HEK293 (cell line): ENCODE measurements at regions not wholly inside any gene's neighbourhood (a gene's known extent, or its start where the extent isn't known, plus 50 kb on each side); places are given as distances from the start of the nearest gene placed in this dataset.

Source experiments
- CTCF ChIA-PET: fragments of 350-600 bp; formaldehyde crosslinking; extraction: SDS; loops from one replicate; lab custom pipeline; 2021; ENCODE audit warnings: antibody characterized with exemption; lab: Yijun Ruan, JAX
- POLR2A ChIA-PET: fragments of 300-600 bp; formaldehyde crosslinking; extraction: SDS; loops from one replicate; lab custom pipeline; 2020; ENCODE audit warnings: antibody characterized with exemption, inconsistent platforms; lab: Yijun Ruan, JAX
- H3K27ac ChIP-seq: fragments of 200-500 bp; sonication (Bioruptor generic); 2 replicates; pipeline ENCODE4 v1.5.1; 2014; ENCODE audit warnings: low read depth, low read length, control low read depth, inconsistent platforms; ENCODE audit errors: extremely low read depth
- H3K36me3 ChIP-seq, 2 experiments: fragments of 200-500 bp in 1 of 2; sonication (Bioruptor generic) in 1 of 2; 1 replicate in 1 of 2; 2 replicates in 1 of 2; pipeline ENCODE4 v1.5.1; 2014 to 2017; ENCODE audit warnings: inconsistent platforms in 2 of 2, low read length in 2 of 2; ENCODE audit not compliant: control insufficient read depth in 2 of 2, insufficient read depth in 1 of 2
- H3K4me1 ChIP-seq: fragments of 200-500 bp; sonication (Bioruptor generic); 2 replicates; pipeline ENCODE4 v1.5.1; 2014; ENCODE audit warnings: mild to moderate bottlenecking, low read length, inconsistent platforms; ENCODE audit not compliant: control insufficient read depth, insufficient read depth
- H3K4me3 ChIP-seq: 2 replicates; pipeline ENCODE4 v1.5.1; 2011; ENCODE audit warnings: low read depth, mild to moderate bottlenecking, control low read depth, low read length, moderate library complexity
- H3K9me3 ChIP-seq: fragments of 200-500 bp; sonication (Bioruptor generic); 2 replicates; pipeline ENCODE4 v1.5.1; 2014; ENCODE audit warnings: low read depth, low read length, inconsistent platforms; ENCODE audit not compliant: control insufficient read depth, insufficient read depth
- ATF2 ChIP-seq: fragments of 450-650 bp; formaldehyde crosslinking; IDR thresholded peaks from 2 replicates; pipeline ENCODE4 v1.5.1; 2016; ENCODE audit warnings: missing biosample characterization, missing genetic modification characterization, low read depth
- BCL6B ChIP-seq: fragments of 450-650 bp; formaldehyde crosslinking; IDR thresholded peaks from 2 replicates; pipeline ENCODE4 v1.5.1; 2017; ENCODE audit warnings: missing biosample characterization, missing genetic modification characterization
- ELK4 ChIP-seq: IDR thresholded peaks from 2 replicates; pipeline ENCODE4 v1.6.1; 2011; ENCODE audit warnings: mild to moderate bottlenecking, low read depth, low read length, borderline replicate concordance
- HOXD13 ChIP-seq: sonication (generic); formaldehyde crosslinking; IDR thresholded peaks from 2 replicates; pipeline ENCODE4 v1.8.0; 2022; ENCODE audit warnings: missing genetic modification reagents, borderline replicate concordance
- KLF7 ChIP-seq: fragments of 450-650 bp; formaldehyde crosslinking; IDR thresholded peaks from 2 replicates; pipeline ENCODE4 v1.5.1; 2016; ENCODE audit warnings: missing biosample characterization, missing genetic modification characterization, borderline replicate concordance
- PRDM4 ChIP-seq: fragments of 450-650 bp; formaldehyde crosslinking; IDR thresholded peaks from 2 replicates; pipeline ENCODE4 v1.5.1; 2017; ENCODE audit warnings: missing biosample characterization, missing genetic modification characterization
- TCF7L2 ChIP-seq: IDR thresholded peaks from 2 replicates; pipeline ENCODE4 v1.6.1; 2011; ENCODE audit warnings: low read depth, mild to moderate bottlenecking, inconsistent platforms, low read length, moderate library complexity, borderline replicate concordance
- YY2 ChIP-seq: fragments of 450-650 bp; formaldehyde crosslinking; IDR thresholded peaks from 2 replicates; pipeline ENCODE4 v1.5.1; 2016; ENCODE audit warnings: missing biosample characterization, missing genetic modification characterization
- ZFHX2 ChIP-seq: fragments of 450-650 bp; formaldehyde crosslinking; conservative IDR thresholded peaks from 2 replicates; pipeline ENCODE4 v1.5.1; 2016; ENCODE audit warnings: missing biosample characterization, missing genetic modification characterization
- ZFP37 ChIP-seq: fragments of 450-650 bp; formaldehyde crosslinking; IDR thresholded peaks from 2 replicates; pipeline ENCODE4 v1.5.1; 2016; ENCODE audit warnings: missing biosample characterization, missing genetic modification characterization
- ZFP69B ChIP-seq: fragments of 450-650 bp; formaldehyde crosslinking; IDR thresholded peaks from 2 replicates; pipeline ENCODE4 v1.5.1; 2016; ENCODE audit warnings: missing biosample characterization, missing genetic modification characterization
- ZNF146 ChIP-seq: fragments of 450-650 bp; formaldehyde crosslinking; IDR thresholded peaks from 2 replicates; pipeline ENCODE4 v1.5.1; 2016; ENCODE audit warnings: missing biosample characterization, missing genetic modification characterization
- ZNF148 ChIP-seq: fragments of 450-650 bp; formaldehyde crosslinking; IDR thresholded peaks from 2 replicates; pipeline ENCODE4 v1.5.0; 2017; ENCODE audit warnings: missing biosample characterization, missing genetic modification characterization, borderline replicate concordance
- ZNF155 ChIP-seq: fragments of 450-650 bp; formaldehyde crosslinking; IDR thresholded peaks from 2 replicates; pipeline ENCODE4 v1.5.1; 2016; ENCODE audit warnings: missing biosample characterization, missing genetic modification characterization
- ZNF2 ChIP-seq: fragments of 450-650 bp; formaldehyde crosslinking; IDR thresholded peaks from 2 replicates; pipeline ENCODE4 v1.5.1; 2016; ENCODE audit warnings: missing biosample characterization, missing genetic modification characterization
- ZNF266 ChIP-seq: fragments of 450-650 bp; formaldehyde crosslinking; IDR thresholded peaks from 2 replicates; pipeline ENCODE4 v1.5.1; 2016; ENCODE audit warnings: missing biosample characterization, missing genetic modification characterization, low read depth
- ZNF280D ChIP-seq: fragments of 450-650 bp; formaldehyde crosslinking; IDR thresholded peaks from 2 replicates; pipeline ENCODE4 v1.5.1; 2016; ENCODE audit warnings: missing biosample characterization, missing genetic modification characterization
- ZNF596 ChIP-seq: fragments of 450-650 bp; IDR thresholded peaks from 2 replicates; pipeline ENCODE4 v1.5.0; 2018; ENCODE audit warnings: missing biosample characterization, mild to moderate bottlenecking, missing genetic modification characterization, moderate library complexity
- ZNF654 ChIP-seq: fragments of 450-650 bp; formaldehyde crosslinking; IDR thresholded peaks from 2 replicates; pipeline ENCODE4 v1.5.1; 2016; ENCODE audit warnings: low read depth, missing biosample characterization, missing genetic modification characterization
- ZNF658 ChIP-seq: fragments of 450-650 bp; formaldehyde crosslinking; IDR thresholded peaks from 2 replicates; pipeline ENCODE4; 2016; ENCODE audit warnings: missing biosample characterization, missing genetic modification characterization
- ZNF768 ChIP-seq: fragments of 450-650 bp; formaldehyde crosslinking; IDR thresholded peaks from 2 replicates; pipeline ENCODE4 v1.5.1; 2018; ENCODE audit warnings: missing biosample characterization, mild to moderate bottlenecking, missing genetic modification characterization
- ZNF785 ChIP-seq: fragments of 450-650 bp; formaldehyde crosslinking; IDR thresholded peaks from 2 replicates; pipeline ENCODE4 v1.5.1; 2016; ENCODE audit warnings: missing biosample characterization, missing genetic modification characterization
- ZSCAN30 ChIP-seq: fragments of 450-650 bp; IDR thresholded peaks from 2 replicates; pipeline ENCODE4 v1.5.1; 2018; ENCODE audit warnings: missing biosample characterization, mild to moderate bottlenecking, missing genetic modification characterization, moderate library complexity
- ZXDB ChIP-seq: fragments of 450-650 bp; formaldehyde crosslinking; IDR thresholded peaks from 2 replicates; pipeline ENCODE4 v1.5.1; 2016; ENCODE audit warnings: missing biosample characterization, missing genetic modification characterization

- TF ChIP-seq ELK4, result no peak
- no peak for TF ChIP-seq ZXDB (tag by site-specific recombination)
- TF ChIP-seq KLF7 (tag by site-specific recombination), result no peak
- TF ChIP-seq ZFP37, result no peak
- no peak for TF ChIP-seq PRDM4 (tag by site-specific recombination)
- TF ChIP-seq BCL6B (tag by site-specific recombination), result no peak
- no peak for TF ChIP-seq ZNF146 (tag by site-specific recombination)
- no peak for TF ChIP-seq ZFP69B (tag by site-specific recombination)
- TF ChIP-seq ZFHX2 (tag by site-specific recombination), result no peak
- TF ChIP-seq ZNF155 (tag by site-specific recombination), result no peak
- no peak for TF ChIP-seq ZNF2 (tag by site-specific recombination)
- TF ChIP-seq ZNF596 (tag by site-specific recombination), result no peak
These were observed 102.5 kb upstream of the ATP1B1 start (continued) for GRCh38 chr1:169003864-169004516.

- H3K27ac ChIP-seq, result no peak overlapping the region
- H3K4me3 ChIP-seq, result no peak overlapping the region
- POLR2A ChIA-PET, result no interaction called here
- CTCF ChIA-PET, result interaction anchor here (0.7 kb wide), 1 partner anchor 146 kb away, joined by 4 read pairs; no protein-coding TSS in a partner anchor
- no peaks in the 10 kb centered on the region for H3K4me1 ChIP-seq
- no peaks in the 10 kb centered on the region for H3K36me3 ChIP-seq
- H3K9me3 ChIP-seq, result no peaks in the 10 kb centered on the region
- no peak for TF ChIP-seq ZNF148 (tag by site-specific recombination)
- TF ChIP-seq TCF7L2, result no peak
- TF ChIP-seq YY2, result no peak
- TF ChIP-seq ZNF658, result no peak
- TF ChIP-seq ZNF654, result no peak
- no peak for TF ChIP-seq HOXD13 (CRISPR knock-in tag)
- TF ChIP-seq ZNF280D (tag by site-specific recombination), result no peak
- no peak for TF ChIP-seq ZNF785 (tag by site-specific recombination)
- TF ChIP-seq ZSCAN30 (tag by site-specific recombination), result no peak
- no peak for TF ChIP-seq ZNF266 (tag by site-specific recombination)
- TF ChIP-seq ATF2 (tag by site-specific recombination), result no peak
- TF ChIP-seq ZNF768 (tag by site-specific recombination), result no peak
These were observed 100.7 kb upstream of the ATP1B1 start for GRCh38 chr1:169005776-169006175.
